Activated B cell treated with CpG ODN at 0.5 μM for 24 hours (primary cell): ENCODE measurements at regions not wholly inside any gene's neighbourhood (a gene's known extent, or its start where the extent isn't known, plus 50 kb on each side); places are given as distances from the start of the nearest gene placed in this dataset.

Source experiments
- ATAC-seq: fragments of 200-7000 bp; cut with Tn5 transposase; one replicate; pipeline ENCODE4 v1.10.0; 2021; ENCODE audit warnings: low read depth, mild to moderate bottlenecking, moderate library complexity
- CTCF ChIA-PET: fragments of 350-600 bp; sonication (Branson Sonifier 250); formaldehyde crosslinking; loops from one replicate; lab custom pipeline; 2021; ENCODE audit warnings: antibody characterized with exemption; lab: Charles Lee
- POLR2A ChIA-PET: fragments of 350-600 bp; sonication (Branson Sonifier 250); formaldehyde crosslinking; loops from one replicate; lab custom pipeline; 2021; ENCODE audit warnings: antibody characterized with exemption; lab: Charles Lee
- DNase-seq: peaks from one replicate; pipeline ENCODE4 v3.0.0; 2022
- H3K27ac Mint-ChIP-seq: one replicate; pipeline ENCODE4 v1.8.0; 2020; ENCODE audit warnings: mixed read lengths
- H3K27me3 Mint-ChIP-seq: one replicate; pipeline ENCODE4 v1.8.0; 2021; ENCODE audit warnings: mixed read lengths
- H3K36me3 Mint-ChIP-seq: one replicate; pipeline ENCODE4 v1.8.0; 2021; ENCODE audit warnings: low read depth, mixed read lengths
- H3K4me1 Mint-ChIP-seq: one replicate; pipeline ENCODE4 v1.8.0; 2021; ENCODE audit warnings: mixed read lengths
- H3K4me3 Mint-ChIP-seq: one replicate; pipeline ENCODE4 v1.8.0; 2020; ENCODE audit warnings: mild to moderate bottlenecking, mixed read lengths
- H3K9me3 Mint-ChIP-seq: one replicate; pipeline ENCODE4 v1.8.0; 2020; ENCODE audit warnings: mixed read lengths
- intact Hi-C: fragments of 100-400 bp; cut with micrococcal nuclease; formaldehyde crosslinking; loops from one replicate; pipeline ENCODE4 v1.15.1; 2024
- TF ChIP-seq, protein P1 (sequence below): fragments of 200-600 bp; IDR thresholded peaks from one replicate; pipeline ENCODE4 v1.8.0; 2022; ENCODE audit warnings: antibody characterized with exemption, mild to moderate bottlenecking

DNA sequence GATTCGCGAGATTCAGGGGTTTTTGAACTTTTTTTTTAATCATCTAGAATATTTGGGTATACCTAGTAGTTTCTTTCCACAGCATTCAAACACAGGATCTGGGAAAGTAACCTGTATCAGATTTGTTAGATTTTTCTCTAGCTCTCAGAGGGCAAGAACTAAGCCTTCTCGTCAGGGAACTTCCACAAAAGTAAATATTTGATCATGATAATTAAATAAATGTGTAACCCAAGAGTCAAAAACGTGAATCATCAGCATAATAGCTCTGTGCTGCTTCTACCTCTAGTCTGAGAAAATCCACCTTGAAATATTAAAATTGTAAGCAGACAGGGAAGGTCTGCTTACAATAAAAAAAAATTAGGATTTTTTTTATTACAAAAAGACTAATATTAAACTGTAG is 225.7 kb upstream of the SPOPL start:
- no peaks in the 10 kb centered on the region for H3K27me3 Mint-ChIP-seq
- intact Hi-C loops, result no loop called here
- TF ChIP-seq, protein P1, sequence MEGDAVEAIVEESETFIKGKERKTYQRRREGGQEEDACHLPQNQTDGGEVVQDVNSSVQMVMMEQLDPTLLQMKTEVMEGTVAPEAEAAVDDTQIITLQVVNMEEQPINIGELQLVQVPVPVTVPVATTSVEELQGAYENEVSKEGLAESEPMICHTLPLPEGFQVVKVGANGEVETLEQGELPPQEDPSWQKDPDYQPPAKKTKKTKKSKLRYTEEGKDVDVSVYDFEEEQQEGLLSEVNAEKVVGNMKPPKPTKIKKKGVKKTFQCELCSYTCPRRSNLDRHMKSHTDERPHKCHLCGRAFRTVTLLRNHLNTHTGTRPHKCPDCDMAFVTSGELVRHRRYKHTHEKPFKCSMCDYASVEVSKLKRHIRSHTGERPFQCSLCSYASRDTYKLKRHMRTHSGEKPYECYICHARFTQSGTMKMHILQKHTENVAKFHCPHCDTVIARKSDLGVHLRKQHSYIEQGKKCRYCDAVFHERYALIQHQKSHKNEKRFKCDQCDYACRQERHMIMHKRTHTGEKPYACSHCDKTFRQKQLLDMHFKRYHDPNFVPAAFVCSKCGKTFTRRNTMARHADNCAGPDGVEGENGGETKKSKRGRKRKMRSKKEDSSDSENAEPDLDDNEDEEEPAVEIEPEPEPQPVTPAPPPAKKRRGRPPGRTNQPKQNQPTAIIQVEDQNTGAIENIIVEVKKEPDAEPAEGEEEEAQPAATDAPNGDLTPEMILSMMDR, result no peak
- POLR2A ChIA-PET, result no interaction called here
- ATAC-seq, result no peak
- H3K4me3 Mint-ChIP-seq, result no peak overlapping the region
- CTCF ChIA-PET, result no interaction called here
- no peaks in the 10 kb centered on the region for H3K9me3 Mint-ChIP-seq
- H3K36me3 Mint-ChIP-seq, result no peaks in the 10 kb centered on the region
- DNase-seq, result no peak
- no peaks in the 10 kb centered on the region for H3K4me1 Mint-ChIP-seq
- H3K27ac Mint-ChIP-seq, result no peak overlapping the region

DNA sequence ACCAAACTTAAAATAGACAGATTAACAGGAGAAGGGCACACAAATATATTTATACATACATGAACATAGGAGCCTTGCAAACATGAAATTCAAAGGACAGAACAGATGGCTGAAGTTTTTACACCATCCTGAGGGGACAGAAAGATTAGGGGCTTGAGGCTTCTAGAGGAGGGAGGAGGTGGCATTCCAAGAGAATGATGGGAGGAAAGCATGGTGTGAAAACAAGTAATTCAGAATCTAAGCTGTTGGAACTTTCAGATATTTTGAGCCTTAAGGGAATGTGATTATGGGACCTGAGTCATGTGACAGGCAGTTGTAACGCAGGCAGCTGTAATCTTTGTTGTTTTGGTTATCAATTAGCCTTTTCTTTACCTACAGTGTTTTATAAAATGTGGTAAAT is 225.2 kb upstream of the SPOPL start:
- TF ChIP-seq, protein P1, result no peak
- no peaks in the 10 kb centered on the region for H3K4me1 Mint-ChIP-seq
- POLR2A ChIA-PET, result no interaction called here
- intact Hi-C loops, result no loop called here
- no peak for DNase-seq
- CTCF ChIA-PET, result no interaction called here
- no peaks in the 10 kb centered on the region for H3K27me3 Mint-ChIP-seq
- H3K9me3 Mint-ChIP-seq, result no peaks in the 10 kb centered on the region
- H3K36me3 Mint-ChIP-seq, result no peaks in the 10 kb centered on the region
- no peak for ATAC-seq
- H3K27ac Mint-ChIP-seq, result no peak overlapping the region
- H3K4me3 Mint-ChIP-seq, result no peak overlapping the region

DNA sequence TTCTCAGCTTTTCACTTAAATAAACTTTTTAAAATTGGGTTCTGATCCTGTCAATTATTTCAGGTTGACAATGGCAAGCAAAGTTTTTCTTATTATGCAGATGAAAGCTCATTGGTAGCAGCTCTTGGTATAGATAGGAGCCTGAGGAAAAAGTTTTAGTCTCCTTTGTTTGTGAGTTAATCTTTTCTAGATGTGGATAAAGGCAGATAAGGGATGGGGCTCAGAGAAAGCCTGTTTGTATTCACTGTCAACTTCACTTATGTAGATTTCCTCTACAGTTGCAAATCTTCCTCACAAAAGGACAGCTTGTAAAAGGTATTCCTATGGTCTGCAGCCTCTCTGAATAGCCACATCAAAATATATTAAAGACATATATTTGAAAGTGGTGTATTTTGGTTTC is 224.5 kb upstream of the SPOPL start:
- Mint-ChIP-seq H3K4me3 (no peak overlapping the region), H3K36me3 (no peaks in the 10 kb centered on the region), H3K27me3 (no peaks in the 10 kb centered on the region), H3K4me1 (no peaks in the 10 kb centered on the region), H3K27ac (no peak overlapping the region), H3K9me3 (no peaks in the 10 kb centered on the region)
- intact Hi-C loops, result no loop called here
- CTCF ChIA-PET, result no interaction called here
- TF ChIP-seq, protein P1, result no peak
- POLR2A ChIA-PET, result no interaction called here
- no peak for DNase-seq
- no peak for ATAC-seq

DNA sequence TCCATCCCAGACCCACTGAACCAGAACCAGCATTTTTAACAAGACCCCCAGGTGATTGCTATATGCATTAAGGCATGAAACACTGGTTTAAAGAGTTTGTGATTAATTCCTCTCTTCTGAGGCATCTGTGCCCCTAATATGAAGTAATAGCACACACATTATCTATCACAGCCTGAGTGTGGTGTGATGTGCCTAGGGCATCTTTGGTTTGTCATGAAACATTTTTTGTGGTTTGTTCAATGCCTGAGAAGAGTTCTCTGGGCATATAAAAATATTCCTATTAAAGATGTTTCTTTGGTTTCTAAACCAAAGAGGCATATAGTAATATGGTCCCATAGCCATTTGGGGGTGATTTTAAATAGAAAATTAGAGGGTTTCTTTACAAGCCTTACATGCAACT is 221.7 kb upstream of the SPOPL start:
- H3K4me3 Mint-ChIP-seq, result no peak overlapping the region
- POLR2A ChIA-PET, result no interaction called here

DNA sequence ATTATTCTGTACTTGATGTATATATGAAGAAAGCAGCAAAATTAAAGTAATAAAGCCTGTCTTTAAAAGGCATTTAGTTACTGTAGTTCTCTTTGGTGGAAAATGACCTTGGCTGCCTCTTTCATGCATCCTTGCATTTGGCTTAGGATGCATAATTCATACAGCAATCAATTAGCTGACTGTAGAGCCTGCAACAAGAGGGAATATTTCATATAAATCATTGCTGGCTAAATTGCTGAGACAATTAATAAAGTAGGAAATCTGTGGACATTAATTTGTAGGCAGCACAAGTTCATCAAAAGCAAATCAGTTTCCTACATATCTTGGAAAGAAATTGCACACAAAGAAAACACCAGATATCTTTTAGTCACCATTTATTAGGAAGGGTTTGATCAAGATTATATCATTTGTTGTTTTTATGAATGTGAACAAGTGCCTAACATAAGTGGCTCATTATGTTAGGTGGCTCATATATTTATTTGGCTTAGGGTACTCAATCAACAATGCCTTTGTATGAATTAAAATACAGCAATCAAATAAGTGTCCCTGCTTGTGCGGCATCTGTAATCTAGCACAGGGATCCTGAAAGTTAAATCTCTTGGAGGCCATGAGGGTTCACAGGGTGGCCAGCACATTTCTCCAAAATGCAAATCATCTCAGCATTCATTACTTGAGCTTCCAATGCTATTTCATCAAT is 220.4 kb upstream of the SPOPL start:
- intact Hi-C loops, result no loop called here
- ChIA-PET POLR2A (no interaction called here), CTCF (no interaction called here)
- Mint-ChIP-seq H3K27ac (no peak overlapping the region), H3K9me3 (peaks cover 5% of the 10 kb centered on the region), H3K27me3 (no peaks in the 10 kb centered on the region), H3K36me3 (no peaks in the 10 kb centered on the region), H3K4me3 (no peak overlapping the region), H3K4me1 (no peaks in the 10 kb centered on the region)
- DNase-seq (no peak), ATAC-seq (no peak)
- TF ChIP-seq, protein P1, result no peak

More for the DNA sequence above, 221.7 kb upstream of the SPOPL start:
- intact Hi-C loops, result no loop called here
- H3K4me1 Mint-ChIP-seq, result no peaks in the 10 kb centered on the region
- TF ChIP-seq, protein P1, result no peak
- CTCF ChIA-PET, result no interaction called here
- H3K36me3 Mint-ChIP-seq, result no peaks in the 10 kb centered on the region
- H3K27me3 Mint-ChIP-seq, result no peaks in the 10 kb centered on the region
- no peak overlapping the region for H3K27ac Mint-ChIP-seq
- H3K9me3 Mint-ChIP-seq, result no peaks in the 10 kb centered on the region
- ATAC-seq (no peak), DNase-seq (no peak)
